K562 (cell line): ENCODE measurements at regions not wholly inside any gene's neighbourhood (a gene's known extent, or its start where the extent isn't known, plus 50 kb on each side); places are given as distances from the start of the nearest gene placed in this dataset.

ENCODE experiments used
- ATAC-seq: fragments of 200-7000 bp; cut with Tn5 transposase; 3 replicates; pipeline ENCODE4 v1.9.1; 2020; ENCODE audit warnings: moderate library complexity
- BruUV-seq: library from RNA; stranded (reverse); fragments of 400-500 nt; replicated peaks from 2 replicates; lab custom pipeline; 2021; lab: Mats Ljungman, UMichigan
- CTCF ChIA-PET: fragments of 300-600 bp; formaldehyde crosslinking; extraction: SDS; loops from one replicate; lab custom pipeline; 2021; ENCODE audit warnings: low intra/inter-chr PET ratio; lab: Yijun Ruan, JAX
- POLR2A ChIA-PET: fragments of 300-600, 350-650 bp; sonication (Branson Sonifier 250); formaldehyde crosslinking; extraction: SDS; loops from one replicate; lab custom pipeline; 2021; ENCODE audit warnings: antibody characterized with exemption, inconsistent platforms; lab: Yijun Ruan, JAX
- DNase-seq, 4 experiments: peaks; one replicate each; pipeline versions ENCODE4 v3.0.0 to v3.0.0-alpha.2; 2011 to 2018; ENCODE audit warnings: low spot score in 3 of 4, mixed read lengths in 3 of 4; ENCODE audit errors: extremely low read depth in 1 of 4
- FAIRE-seq: peaks from 2 replicates; lab custom pipeline; 2011; peaks lifted over from hg19 to GRCh38; lab: Jason Lieb, UNC
- H2AFZ ChIP-seq: 2 replicates; pipeline ENCODE4 v1.6.0; 2011; ENCODE audit warnings: low read depth, low read length, control low read depth, inconsistent platforms
- H3K27ac ChIP-seq: fragments of 200-600 bp; 3 replicates; pipeline ENCODE4 v1.8.0; 2011; ENCODE audit warnings: low read depth, mild to moderate bottlenecking, control low read depth, inconsistent platforms, low read length, moderate library complexity, mixed read lengths; ENCODE audit errors: extremely low read depth
- H3K27me3 ChIP-seq, 2 experiments: fragments of 300-600 bp in 1 of 2; 2 replicates in 1 of 2; 3 replicates in 1 of 2; pipeline versions ENCODE4 v1.6.0 to v1.8.0; 2011; ENCODE audit warnings: inconsistent platforms in 2 of 2, low read length in 2 of 2, mild to moderate bottlenecking in 1 of 2, mixed read lengths in 1 of 2, moderate library complexity in 1 of 2; ENCODE audit not compliant: control insufficient read depth in 2 of 2, insufficient read depth in 2 of 2
- H3K36me3 ChIP-seq: fragments of 300-600 bp; 3 replicates; pipeline ENCODE4 v1.8.0; 2011; ENCODE audit warnings: mild to moderate bottlenecking, low read length, inconsistent platforms; ENCODE audit not compliant: control insufficient read depth, insufficient read depth
- H3K4me1 ChIP-seq, 2 experiments: fragments of 200-600 bp in 1 of 2; replicated peaks in 1 of 2; 2 replicates in 1 of 2; 3 replicates in 1 of 2; pipeline versions ENCODE4 v1.5.1 to v1.8.0; 2011; ENCODE audit warnings: inconsistent platforms in 2 of 2, low read length in 2 of 2, mild to moderate bottlenecking in 1 of 2, mixed read lengths in 1 of 2, moderate library complexity in 1 of 2; ENCODE audit not compliant: control insufficient read depth in 2 of 2, insufficient read depth in 2 of 2
- H3K4me2 ChIP-seq: 2 replicates; pipeline ENCODE4 v1.6.1; 2011; ENCODE audit warnings: low read length, control low read depth, inconsistent platforms, mixed read lengths; ENCODE audit not compliant: insufficient read depth
- H3K4me3 ChIP-seq: fragments of 200-600 bp; sonication (generic), shearing (Covaris generic); 2 replicates; pipeline ENCODE4 v1.5.1; 2016; ENCODE audit warnings: control low read depth, inconsistent platforms
- H3K79me2 ChIP-seq: fragments of 200-600 bp; 3 replicates; pipeline ENCODE4 v1.8.0; 2011; ENCODE audit warnings: low read length, inconsistent platforms; ENCODE audit not compliant: control insufficient read depth, insufficient read depth
- H3K9ac ChIP-seq, 2 experiments: 2 replicates each; pipeline versions ENCODE4 v1.6.0 to v1.6.1; 2011; ENCODE audit warnings: low read depth in 2 of 2, low read length in 2 of 2, control low read depth in 1 of 2, inconsistent platforms in 1 of 2, mild to moderate bottlenecking in 1 of 2, mixed read lengths in 1 of 2; ENCODE audit not compliant: insufficient read depth in 1 of 2
- H3K9me1 ChIP-seq: one replicate; pipeline ENCODE4 v1.6.0; 2011; ENCODE audit warnings: inconsistent platforms, mild to moderate bottlenecking, low read length, moderate library complexity; ENCODE audit not compliant: control insufficient read depth, insufficient read depth
- H3K9me3 ChIP-seq: replicated peaks from 2 replicates; pipeline ENCODE4 v1.5.1; 2011; ENCODE audit warnings: low read depth, low read length, inconsistent platforms; ENCODE audit not compliant: control insufficient read depth, insufficient read depth
- H4K20me1 ChIP-seq: replicated peaks from 2 replicates; pipeline ENCODE4 v1.6.1; 2011; ENCODE audit warnings: low read length, inconsistent platforms, mixed read lengths; ENCODE audit not compliant: control insufficient read depth, insufficient read depth
- ETV6 ChIP-seq, 3 experiments: fragments of 150-350 bp in 1 of 3; sonication (generic) in 1 of 3; formaldehyde crosslinking in 1 of 3; IDR thresholded peaks; 2 replicates each; pipeline versions ENCODE4 v1.6.1 to v1.8.0; 2014 to 2022; ENCODE audit warnings: borderline replicate concordance in 2 of 3, low read depth in 2 of 3, antibody characterized with exemption in 1 of 3, low read length in 1 of 3, mild to moderate bottlenecking in 1 of 3, missing genetic modification reagents in 1 of 3
- IFI16 ChIP-seq: fragments of 250-450 bp; sonication (Bioruptor Pico); IDR thresholded peaks from 2 replicates; pipeline ENCODE4 v2.1.2; 2022; ENCODE audit warnings: mild to moderate bottlenecking, inconsistent platforms
- KLF16 ChIP-seq: IDR thresholded peaks from 2 replicates; pipeline ENCODE4 v1.6.1; 2016; ENCODE audit warnings: antibody characterized with exemption
- PTRF ChIP-seq: fragments of 450-650 bp; IDR thresholded peaks from 2 replicates; pipeline ENCODE4 v1.6.1; 2016; ENCODE audit warnings: mild to moderate bottlenecking, missing genetic modification characterization, missing compliant biosample characterization
- SIN3A ChIP-seq, 2 experiments: fragments of 150-350 bp in 1 of 2; IDR thresholded peaks; 2 replicates each; pipeline ENCODE4 v1.6.1; 2011 to 2016; ENCODE audit warnings: borderline replicate concordance in 2 of 2, low read depth in 2 of 2, low read length in 2 of 2, mild to moderate bottlenecking in 2 of 2, moderate library complexity in 2 of 2; ENCODE audit not compliant: control insufficient read depth in 1 of 2
- SRSF3 ChIP-seq: fragments of 200-400 bp; formaldehyde crosslinking; IDR thresholded peaks from 2 replicates; pipeline ENCODE4 v1.6.1; 2016; ENCODE audit warnings: mild to moderate bottlenecking, low read length, moderate library complexity; ENCODE audit not compliant: insufficient read depth
- WGBS: fragments of 100-300 bp; shearing (Covaris generic); methylation state at CpG from one replicate; pipeline ENCODE4 v1.1.6; 2016; ENCODE audit warnings: low coverage, mixed read lengths; ENCODE audit not compliant: insufficient coverage; ENCODE audit errors: missing lambda C conversion rate; 5-methylcytosine and 5-hydroxymethylcytosine counted together
- in situ Hi-C: fragments of 300-500 bp; cut with MboI; formaldehyde crosslinking; loops from 4 replicates; pipeline ENCODE4 v1.15.0; 2018; ENCODE audit warnings: inconsistent platforms, mixed read lengths
- intact Hi-C: fragments of 100-400 bp; cut with micrococcal nuclease; formaldehyde crosslinking; loops from 2 replicates; pipeline ENCODE4 v1.14.2; 2022
- TF ChIP-seq, protein P1 (sequence below): sonication (generic); formaldehyde crosslinking; IDR thresholded peaks from 2 replicates; pipeline ENCODE4 v1.8.1; 2023; ENCODE audit warnings: mild to moderate bottlenecking, missing genetic modification reagents
- TF ChIP-seq, protein P2 (sequence below): sonication (generic); formaldehyde crosslinking; IDR thresholded peaks from 2 replicates; pipeline ENCODE4 v1.9.0; 2022; ENCODE audit warnings: mild to moderate bottlenecking, missing genetic modification reagents
- TF ChIP-seq, protein P3 (sequence below): fragments of 450-650 bp; formaldehyde crosslinking; conservative IDR thresholded peaks from 2 replicates; pipeline ENCODE4 v1.4.0; 2022; ENCODE audit warnings: mild to moderate bottlenecking, missing genetic modification characterization
- TF ChIP-seq, protein P4 (sequence below), 2 experiments: fragments of 450-650 bp in 1 of 2; IDR thresholded peaks; 2 replicates each; pipeline ENCODE4 v1.6.1; 2011 to 2017; ENCODE audit warnings: low read depth in 2 of 2, antibody characterized with exemption in 1 of 2, borderline replicate concordance in 1 of 2, low read length in 1 of 2, mild to moderate bottlenecking in 1 of 2, mixed read lengths in 1 of 2; ENCODE audit not compliant: control insufficient read depth in 1 of 2

DNA sequence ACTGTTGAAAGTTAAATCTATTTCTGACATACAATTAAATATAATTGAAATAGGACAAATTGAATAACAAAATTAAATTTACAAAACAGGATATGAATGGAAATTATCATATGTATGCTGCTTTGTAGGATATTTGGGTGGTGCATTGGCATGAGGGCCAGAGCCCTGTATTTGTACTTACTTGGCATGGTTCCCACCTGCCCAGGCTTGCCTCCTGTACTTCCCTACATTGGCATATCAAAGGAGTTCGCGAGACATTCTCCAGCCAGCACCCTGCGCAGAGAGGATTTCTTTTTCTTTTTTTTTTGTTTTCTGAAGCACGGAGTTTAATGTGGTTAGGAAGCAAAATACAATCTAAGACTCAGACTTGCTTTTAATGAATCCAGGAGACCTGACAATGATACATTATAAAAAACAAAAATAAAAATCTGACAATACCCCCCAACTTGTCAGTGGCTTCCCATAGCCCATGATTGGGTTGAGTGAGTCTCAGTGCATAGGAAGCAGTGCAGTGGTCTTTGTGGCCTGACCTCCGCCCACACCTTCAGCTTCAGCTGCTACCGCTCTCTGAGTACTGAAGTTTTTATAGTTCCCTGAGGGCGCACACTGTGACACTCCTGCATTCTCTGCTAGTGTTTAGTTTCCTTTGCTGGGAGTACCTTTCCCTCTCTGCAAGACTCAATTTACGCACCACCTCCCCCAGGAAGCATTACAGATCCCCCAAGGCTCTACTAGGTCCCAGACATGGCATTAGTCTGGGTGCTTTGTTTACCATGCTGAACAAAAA lies 440.8 kb downstream of the UTRN start (continued):
- TF ChIP-seq, protein P1, sequence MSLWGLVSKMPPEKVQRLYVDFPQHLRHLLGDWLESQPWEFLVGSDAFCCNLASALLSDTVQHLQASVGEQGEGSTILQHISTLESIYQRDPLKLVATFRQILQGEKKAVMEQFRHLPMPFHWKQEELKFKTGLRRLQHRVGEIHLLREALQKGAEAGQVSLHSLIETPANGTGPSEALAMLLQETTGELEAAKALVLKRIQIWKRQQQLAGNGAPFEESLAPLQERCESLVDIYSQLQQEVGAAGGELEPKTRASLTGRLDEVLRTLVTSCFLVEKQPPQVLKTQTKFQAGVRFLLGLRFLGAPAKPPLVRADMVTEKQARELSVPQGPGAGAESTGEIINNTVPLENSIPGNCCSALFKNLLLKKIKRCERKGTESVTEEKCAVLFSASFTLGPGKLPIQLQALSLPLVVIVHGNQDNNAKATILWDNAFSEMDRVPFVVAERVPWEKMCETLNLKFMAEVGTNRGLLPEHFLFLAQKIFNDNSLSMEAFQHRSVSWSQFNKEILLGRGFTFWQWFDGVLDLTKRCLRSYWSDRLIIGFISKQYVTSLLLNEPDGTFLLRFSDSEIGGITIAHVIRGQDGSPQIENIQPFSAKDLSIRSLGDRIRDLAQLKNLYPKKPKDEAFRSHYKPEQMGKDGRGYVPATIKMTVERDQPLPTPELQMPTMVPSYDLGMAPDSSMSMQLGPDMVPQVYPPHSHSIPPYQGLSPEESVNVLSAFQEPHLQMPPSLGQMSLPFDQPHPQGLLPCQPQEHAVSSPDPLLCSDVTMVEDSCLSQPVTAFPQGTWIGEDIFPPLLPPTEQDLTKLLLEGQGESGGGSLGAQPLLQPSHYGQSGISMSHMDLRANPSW (CRISPR knock-in tag): no peak
- TF ChIP-seq, protein P2, sequence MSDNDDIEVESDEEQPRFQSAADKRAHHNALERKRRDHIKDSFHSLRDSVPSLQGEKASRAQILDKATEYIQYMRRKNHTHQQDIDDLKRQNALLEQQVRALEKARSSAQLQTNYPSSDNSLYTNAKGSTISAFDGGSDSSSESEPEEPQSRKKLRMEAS (CRISPR knock-in tag): no peak
- TF ChIP-seq, protein P3, sequence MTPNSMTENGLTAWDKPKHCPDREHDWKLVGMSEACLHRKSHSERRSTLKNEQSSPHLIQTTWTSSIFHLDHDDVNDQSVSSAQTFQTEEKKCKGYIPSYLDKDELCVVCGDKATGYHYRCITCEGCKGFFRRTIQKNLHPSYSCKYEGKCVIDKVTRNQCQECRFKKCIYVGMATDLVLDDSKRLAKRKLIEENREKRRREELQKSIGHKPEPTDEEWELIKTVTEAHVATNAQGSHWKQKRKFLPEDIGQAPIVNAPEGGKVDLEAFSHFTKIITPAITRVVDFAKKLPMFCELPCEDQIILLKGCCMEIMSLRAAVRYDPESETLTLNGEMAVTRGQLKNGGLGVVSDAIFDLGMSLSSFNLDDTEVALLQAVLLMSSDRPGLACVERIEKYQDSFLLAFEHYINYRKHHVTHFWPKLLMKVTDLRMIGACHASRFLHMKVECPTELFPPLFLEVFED (CRISPR knock-in tag): no peak
- no peak for TF ChIP-seq SRSF3

- 27% methylated on average over 4 of the region's 4 CpGs for WGBS
- CTCF ChIA-PET: no interaction called here
- TF ChIP-seq ETV6 (IDR thresholded peaks at IDR 0.05; ENCODE audit: borderline replicate concordance in 1 of 2, low read depth in 2 of 2, low read length in 1 of 2) (no peak), ETV6 (CRISPR knock-in tag; IDR thresholded peaks at IDR 0.05; ENCODE audit: borderline replicate concordance) (no peak), SIN3A (IDR thresholded peaks at IDR 0.05; ENCODE audit: borderline replicate concordance in 2 of 2, control insufficient read depth in 1 of 2, low read depth in 2 of 2, low read length in 2 of 2) (no peak), KLF16 (no peak), PTRF (tag) (no peak), IFI16 (CRISPR knock-in tag) (no peak)
- TF ChIP-seq, protein P2 (CRISPR knock-in tag): no peak
- TF ChIP-seq, protein P4, sequence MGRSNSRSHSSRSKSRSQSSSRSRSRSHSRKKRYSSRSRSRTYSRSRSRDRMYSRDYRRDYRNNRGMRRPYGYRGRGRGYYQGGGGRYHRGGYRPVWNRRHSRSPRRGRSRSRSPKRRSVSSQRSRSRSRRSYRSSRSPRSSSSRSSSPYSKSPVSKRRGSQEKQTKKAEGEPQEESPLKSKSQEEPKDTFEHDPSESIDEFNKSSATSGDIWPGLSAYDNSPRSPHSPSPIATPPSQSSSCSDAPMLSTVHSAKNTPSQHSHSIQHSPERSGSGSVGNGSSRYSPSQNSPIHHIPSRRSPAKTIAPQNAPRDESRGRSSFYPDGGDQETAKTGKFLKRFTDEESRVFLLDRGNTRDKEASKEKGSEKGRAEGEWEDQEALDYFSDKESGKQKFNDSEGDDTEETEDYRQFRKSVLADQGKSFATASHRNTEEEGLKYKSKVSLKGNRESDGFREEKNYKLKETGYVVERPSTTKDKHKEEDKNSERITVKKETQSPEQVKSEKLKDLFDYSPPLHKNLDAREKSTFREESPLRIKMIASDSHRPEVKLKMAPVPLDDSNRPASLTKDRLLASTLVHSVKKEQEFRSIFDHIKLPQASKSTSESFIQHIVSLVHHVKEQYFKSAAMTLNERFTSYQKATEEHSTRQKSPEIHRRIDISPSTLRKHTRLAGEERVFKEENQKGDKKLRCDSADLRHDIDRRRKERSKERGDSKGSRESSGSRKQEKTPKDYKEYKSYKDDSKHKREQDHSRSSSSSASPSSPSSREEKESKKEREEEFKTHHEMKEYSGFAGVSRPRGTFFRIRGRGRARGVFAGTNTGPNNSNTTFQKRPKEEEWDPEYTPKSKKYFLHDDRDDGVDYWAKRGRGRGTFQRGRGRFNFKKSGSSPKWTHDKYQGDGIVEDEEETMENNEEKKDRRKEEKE (IDR thresholded peaks at IDR 0.05; ENCODE audit: borderline replicate concordance in 1 of 2, control insufficient read depth in 1 of 2, low read depth in 2 of 2, low read length in 1 of 2): no peak
Measured at GRCh38 chr6:144728804-144729203, 443.7 kb downstream of the UTRN start.

More at GRCh38 chr6:144728804-144729203, 443.7 kb downstream of the UTRN start:
- Histone ChIP-seq H3K27ac (no peak overlapping the region), H3K36me3 (no peaks in the 10 kb centered on the region), H3K9ac (no peak overlapping the region), H3K4me3 (no peak overlapping the region), H4K20me1 (no peaks in the 10 kb centered on the region), H3K79me2 (no peaks in the 10 kb centered on the region), H3K4me2 (no peak overlapping the region), H2AFZ (no peak overlapping the region), H3K27me3 (no peaks in the 10 kb centered on the region), H3K9me3 (no peaks in the 10 kb centered on the region), H3K9me1 (no peaks in the 10 kb centered on the region), H3K4me1 (no peaks in the 10 kb centered on the region)
- no peak for ATAC-seq
- no TSS peak for BruUV-seq
- FAIRE-seq: no peak
- in situ Hi-C loops: no loop called here
- POLR2A ChIA-PET: no interaction called here
- intact Hi-C loops: no loop called here
- DNase-seq: no peak
